Chondrocyte (in vitro differentiated cells): ENCODE measurements at regions not wholly inside any gene's neighbourhood (a gene's known extent, or its start where the extent isn't known, plus 50 kb on each side); places are given as distances from the start of the nearest gene placed in this dataset.

Experiments used
- DNase-seq: peaks from one replicate; pipeline ENCODE4 v3.0.0; 2021; ENCODE audit warnings: mixed read lengths, low spot score
- H3K27ac Mint-ChIP-seq: one replicate; pipeline ENCODE4 v1.8.0; 2021; ENCODE audit warnings: mild to moderate bottlenecking, moderate library complexity, mixed read lengths; ENCODE audit not compliant: unreplicated experiment
- H3K27me3 Mint-ChIP-seq: 2 replicates; pipeline ENCODE4 v1.8.0; 2021; ENCODE audit warnings: low read depth, mixed read lengths
- H3K36me3 Mint-ChIP-seq: 2 replicates; pipeline ENCODE4 v1.8.0; 2021; ENCODE audit warnings: low read depth, mixed read lengths
- H3K4me1 Mint-ChIP-seq: 2 replicates; pipeline ENCODE4 v1.8.0; 2021; ENCODE audit warnings: low read depth, mild to moderate bottlenecking, mixed read lengths
- H3K4me3 Mint-ChIP-seq: one replicate; pipeline ENCODE4 v1.8.0; 2021; ENCODE audit warnings: mild to moderate bottlenecking, moderate library complexity, mixed read lengths; ENCODE audit not compliant: unreplicated experiment
- H3K9me3 Mint-ChIP-seq: 2 replicates; pipeline ENCODE4 v1.8.0; 2021; ENCODE audit warnings: low read depth, mixed read lengths
- TF ChIP-seq, protein P1 (sequence below): fragments of 200-600 bp; sonication (generic); IDR thresholded peaks from 2 replicates; pipeline ENCODE4 v1.5.0; 2021; ENCODE audit warnings: antibody characterized with exemption, mild to moderate bottlenecking, moderate library complexity

DNA sequence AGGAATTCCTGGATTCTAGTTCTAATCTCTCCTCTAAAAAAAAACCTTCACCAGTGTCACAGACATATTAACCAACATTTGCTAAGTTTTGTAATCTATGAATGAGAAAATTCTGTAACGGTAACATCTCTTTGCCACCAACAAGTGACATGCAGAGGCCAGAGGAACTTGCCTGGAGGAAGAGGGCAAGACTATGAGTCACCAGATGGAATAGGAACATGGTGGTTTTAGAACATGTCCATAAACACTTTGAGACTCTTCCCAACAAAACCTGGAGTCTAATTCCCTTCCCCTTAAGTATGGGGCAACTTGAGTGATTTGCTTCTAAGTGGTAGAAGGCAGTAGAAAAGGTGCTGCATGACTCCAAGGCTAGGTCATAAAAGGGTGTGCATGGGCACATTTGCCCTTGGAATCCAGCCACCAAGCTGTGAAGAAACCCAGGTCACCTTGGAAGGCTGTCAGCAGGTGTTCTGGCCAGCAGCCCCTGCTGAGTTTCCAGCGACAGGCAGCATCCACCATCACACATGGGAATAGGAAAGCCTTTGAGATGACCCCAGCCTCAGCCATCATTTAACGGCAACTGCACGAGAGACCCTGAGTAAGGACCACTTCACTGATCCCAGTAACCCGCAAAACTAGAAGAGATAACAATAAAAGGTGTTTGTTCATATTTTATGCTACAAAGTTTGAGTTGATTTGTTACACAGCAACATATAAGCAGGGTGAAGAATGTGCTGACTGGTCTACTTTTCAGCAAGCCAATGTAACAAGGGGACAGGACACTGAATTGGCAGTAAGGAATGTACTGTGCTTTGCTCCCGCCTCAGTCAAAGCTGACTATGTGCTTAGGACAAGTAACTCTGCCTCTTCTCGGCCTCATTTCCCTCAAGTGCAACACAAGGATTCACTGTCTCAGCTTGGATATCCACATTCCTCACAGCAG, 90.6 kb downstream of the SKA1 start:
- Mint-ChIP-seq H3K4me3 (no peak overlapping the region), H3K27ac (no peak overlapping the region), H3K9me3 (no peaks in the 10 kb centered on the region), H3K4me1 (peaks cover 3% of the 10 kb centered on the region), H3K36me3 (no peaks in the 10 kb centered on the region), H3K27me3 (no peaks in the 10 kb centered on the region)
- no peak for DNase-seq
- TF ChIP-seq, protein P1, sequence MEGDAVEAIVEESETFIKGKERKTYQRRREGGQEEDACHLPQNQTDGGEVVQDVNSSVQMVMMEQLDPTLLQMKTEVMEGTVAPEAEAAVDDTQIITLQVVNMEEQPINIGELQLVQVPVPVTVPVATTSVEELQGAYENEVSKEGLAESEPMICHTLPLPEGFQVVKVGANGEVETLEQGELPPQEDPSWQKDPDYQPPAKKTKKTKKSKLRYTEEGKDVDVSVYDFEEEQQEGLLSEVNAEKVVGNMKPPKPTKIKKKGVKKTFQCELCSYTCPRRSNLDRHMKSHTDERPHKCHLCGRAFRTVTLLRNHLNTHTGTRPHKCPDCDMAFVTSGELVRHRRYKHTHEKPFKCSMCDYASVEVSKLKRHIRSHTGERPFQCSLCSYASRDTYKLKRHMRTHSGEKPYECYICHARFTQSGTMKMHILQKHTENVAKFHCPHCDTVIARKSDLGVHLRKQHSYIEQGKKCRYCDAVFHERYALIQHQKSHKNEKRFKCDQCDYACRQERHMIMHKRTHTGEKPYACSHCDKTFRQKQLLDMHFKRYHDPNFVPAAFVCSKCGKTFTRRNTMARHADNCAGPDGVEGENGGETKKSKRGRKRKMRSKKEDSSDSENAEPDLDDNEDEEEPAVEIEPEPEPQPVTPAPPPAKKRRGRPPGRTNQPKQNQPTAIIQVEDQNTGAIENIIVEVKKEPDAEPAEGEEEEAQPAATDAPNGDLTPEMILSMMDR, result no peak

DNA sequence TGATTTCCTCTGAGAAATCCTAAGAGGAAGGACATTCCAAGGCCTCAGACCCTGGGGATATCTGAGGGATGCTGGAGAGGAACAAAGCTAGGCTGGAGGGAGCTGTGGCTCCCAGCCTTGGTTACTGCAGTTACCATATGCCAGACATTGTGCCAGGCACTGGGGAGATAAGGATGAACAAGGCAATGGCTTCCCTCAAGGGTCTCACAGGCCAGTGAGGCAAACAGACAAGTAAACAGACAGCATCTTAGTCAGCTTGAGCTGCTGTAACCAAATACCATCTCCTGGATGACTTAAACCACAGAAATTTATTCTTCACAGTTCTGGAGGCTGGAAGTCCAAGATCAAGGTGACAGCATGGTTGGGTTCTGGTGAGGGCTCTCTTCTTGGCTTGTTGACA, 91.8 kb downstream of the SKA1 start:
- H3K27me3 Mint-ChIP-seq, result no peaks in the 10 kb centered on the region
- TF ChIP-seq, protein P1, result no peak
- no peaks in the 10 kb centered on the region for H3K36me3 Mint-ChIP-seq
- DNase-seq, result no peak
- H3K9me3 Mint-ChIP-seq, result no peaks in the 10 kb centered on the region
- H3K4me3 Mint-ChIP-seq, result no peak overlapping the region
- peaks cover 3% of the 10 kb centered on the region for H3K4me1 Mint-ChIP-seq
- no peak overlapping the region for H3K27ac Mint-ChIP-seq

DNA sequence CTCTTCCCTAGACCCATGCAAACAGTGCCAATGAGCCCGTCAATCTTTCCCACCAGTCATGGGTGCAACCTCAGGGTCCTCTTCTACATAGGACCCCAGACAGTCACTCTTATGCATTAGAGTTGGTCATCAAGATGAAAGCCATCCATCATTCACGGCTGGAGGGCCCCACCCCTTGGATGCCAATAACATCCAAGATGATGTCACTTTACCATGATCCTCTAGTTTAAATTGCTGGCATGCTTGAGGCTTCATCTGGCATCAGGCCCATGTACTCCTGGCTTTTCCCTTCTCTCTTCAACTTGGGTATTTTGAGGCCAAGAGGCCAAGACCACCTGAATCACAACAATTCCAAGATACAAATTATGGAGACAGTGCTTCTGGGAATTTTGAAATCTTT, 91.1 kb upstream of the MAPK4 start:
- DNase-seq, result no peak
- no peak overlapping the region for H3K27ac Mint-ChIP-seq
- TF ChIP-seq, protein P1, result no peak
- peaks cover 3% of the 10 kb centered on the region for H3K4me1 Mint-ChIP-seq
- H3K27me3 Mint-ChIP-seq, result peaks cover 13% of the 10 kb centered on the region
- H3K9me3 Mint-ChIP-seq, result no peaks in the 10 kb centered on the region
- no peak overlapping the region for H3K4me3 Mint-ChIP-seq
- H3K36me3 Mint-ChIP-seq, result no peaks in the 10 kb centered on the region

DNA sequence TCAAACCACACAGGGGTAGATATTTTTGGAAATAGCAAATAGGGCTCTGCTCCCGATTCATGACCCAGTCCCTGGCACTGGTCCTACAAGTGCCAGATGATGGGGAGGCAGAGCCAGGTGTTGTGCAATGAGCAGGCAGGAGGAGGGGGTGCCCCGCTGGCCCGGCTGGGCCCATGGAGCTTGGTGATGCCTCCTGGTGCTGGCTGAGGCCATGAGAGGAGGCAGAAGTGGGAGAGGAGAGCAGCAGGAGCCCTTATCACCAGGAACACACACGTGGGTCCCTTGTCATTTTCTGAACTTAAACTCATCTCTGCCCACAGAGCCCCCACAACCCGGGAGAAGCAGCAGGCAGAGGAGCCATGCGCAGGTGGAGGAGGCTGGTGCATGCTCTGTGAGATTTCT, 90.5 kb upstream of the MAPK4 start:
- H3K4me3 Mint-ChIP-seq, result no peak overlapping the region
- no peaks in the 10 kb centered on the region for H3K36me3 Mint-ChIP-seq
- H3K27me3 Mint-ChIP-seq, result peaks cover 14% of the 10 kb centered on the region
- no peak overlapping the region for H3K27ac Mint-ChIP-seq
- TF ChIP-seq, protein P1, result no peak
- DNase-seq, result no peak
- peaks cover 3% of the 10 kb centered on the region for H3K4me1 Mint-ChIP-seq
- H3K9me3 Mint-ChIP-seq, result no peaks in the 10 kb centered on the region

DNA sequence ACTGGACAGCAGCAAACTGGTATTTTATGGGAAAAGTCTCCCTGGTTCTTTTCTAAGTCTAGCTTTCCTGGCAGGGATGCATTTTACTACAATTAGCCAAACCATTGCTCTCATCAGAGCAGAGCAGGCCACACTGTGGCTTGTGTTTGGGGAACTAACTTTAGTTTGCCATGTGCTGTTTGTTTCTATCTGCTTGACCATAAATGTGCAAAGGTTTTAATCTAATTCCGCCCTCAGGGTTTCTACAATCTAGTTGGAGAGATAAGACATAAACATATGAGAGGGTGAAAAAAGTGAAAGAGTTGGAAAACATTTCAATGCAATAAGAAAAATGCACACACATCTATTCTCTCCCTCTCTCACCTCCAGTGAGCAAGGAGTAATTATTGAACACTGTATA, 86.9 kb upstream of the MAPK4 start:
- Mint-ChIP-seq H3K36me3 (no peaks in the 10 kb centered on the region), H3K4me3 (no peak overlapping the region), H3K27ac (no peak overlapping the region), H3K4me1 (no peaks in the 10 kb centered on the region), H3K9me3 (peaks cover 3% of the 10 kb centered on the region), H3K27me3 (peaks cover 22% of the 10 kb centered on the region)
- TF ChIP-seq, protein P1, result no peak
- DNase-seq, result no peak
